Activated T-helper 1 cell treated with anti-CD3 and anti-CD28 coated beads, Interleukin-12 subunit alpha, Interleukin-12 subunit beta, Interleukin-2, Interleukin-4 antibody, amounts not matched to agents 30 ng/mL and 10 ng/mL and 1 ng/mL, durations not matched to agents 14 hours and 24 hours and 36 hours (primary cell): ENCODE measurements at regions not wholly inside any gene's neighbourhood (a gene's known extent, or its start where the extent isn't known, plus 50 kb on each side); places are given as distances from the start of the nearest gene placed in this dataset.
A peak's percentile ranks its signal among the peaks of the same experiment; 100 is the strongest.

Experiments
- DNase-seq: peaks from one replicate; pipeline ENCODE4 v3.0.0; 2021; ENCODE audit warnings: low spot score
- H3K27ac Mint-ChIP-seq: one replicate; pipeline ENCODE4 v1.8.0; 2021; ENCODE audit warnings: mild to moderate bottlenecking, mixed read lengths
- H3K27me3 Mint-ChIP-seq: one replicate; pipeline ENCODE4 v1.8.0; 2022; ENCODE audit warnings: mild to moderate bottlenecking, moderate library complexity, mixed read lengths; ENCODE audit not compliant: insufficient read depth
- H3K36me3 Mint-ChIP-seq: one replicate; pipeline ENCODE4 v1.8.0; 2021; ENCODE audit warnings: low read depth, mixed read lengths
- H3K4me1 Mint-ChIP-seq: one replicate; pipeline ENCODE4 v1.8.0; 2021; ENCODE audit warnings: low read depth, mixed read lengths
- H3K4me3 Mint-ChIP-seq: one replicate; pipeline ENCODE4 v1.8.0; 2021; ENCODE audit warnings: mild to moderate bottlenecking, moderate library complexity, mixed read lengths
- H3K9me3 Mint-ChIP-seq: one replicate; pipeline ENCODE4 v1.8.0; 2021; ENCODE audit warnings: mixed read lengths
- intact Hi-C: fragments of 100-400 bp; cut with micrococcal nuclease; formaldehyde crosslinking; loops from one replicate; pipeline ENCODE4 v1.15.1; 2024

DNA sequence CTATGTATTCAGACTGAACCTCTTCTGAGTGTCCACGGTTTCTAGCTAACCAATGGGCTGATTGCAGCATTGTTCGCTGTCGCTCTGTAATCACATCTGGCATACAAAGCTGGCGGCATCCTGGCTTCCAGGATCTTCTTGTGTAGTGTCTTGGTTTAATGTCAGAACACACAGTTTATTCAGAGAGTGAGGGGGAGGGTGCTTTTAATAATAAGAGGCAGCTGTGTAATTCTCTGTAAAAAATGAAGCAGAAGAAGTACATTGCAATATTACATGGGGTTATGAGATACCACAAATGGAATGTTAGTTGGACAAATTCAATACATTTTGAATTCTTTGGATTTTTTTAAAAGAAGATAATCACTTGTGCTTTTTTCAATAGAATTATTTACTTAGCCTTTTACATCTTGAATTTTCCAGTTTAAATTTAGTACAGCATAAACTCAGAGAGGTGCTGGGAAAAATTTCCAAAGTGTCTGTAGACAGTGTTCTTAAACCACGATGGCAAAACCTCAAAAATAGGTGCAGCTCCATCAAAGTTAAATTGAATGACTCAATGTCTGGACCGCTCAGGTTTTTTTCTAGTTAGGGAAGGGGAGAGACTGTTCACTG, 206.0 kb downstream of the PCSK1 start:
- no peak overlapping the region for H3K4me3 Mint-ChIP-seq

DNA sequence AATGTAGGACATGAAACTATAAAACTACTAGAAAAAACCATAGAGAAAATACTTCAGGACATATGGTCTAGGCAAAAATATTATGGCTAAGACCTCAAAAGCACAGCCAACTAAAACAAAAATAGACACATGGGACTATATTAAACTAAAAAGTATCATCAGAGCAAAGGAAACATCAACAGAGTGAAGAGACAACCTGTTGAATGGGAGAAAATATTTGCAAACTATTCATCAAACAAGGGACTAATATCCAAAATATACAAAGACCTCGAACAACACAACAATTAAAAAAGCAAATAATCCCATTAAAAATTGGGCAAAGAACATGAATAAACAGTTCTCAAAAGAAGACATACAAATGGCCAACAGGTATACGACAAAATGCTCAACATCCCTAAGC, 210.9 kb downstream of the PCSK1 start:
- H3K9me3 Mint-ChIP-seq, result peaks cover 10% of the 10 kb centered on the region
- no peak for DNase-seq
- H3K27ac Mint-ChIP-seq, result no peak overlapping the region
- no peak overlapping the region for H3K4me3 Mint-ChIP-seq
- H3K36me3 Mint-ChIP-seq, result no peaks in the 10 kb centered on the region
- H3K27me3 Mint-ChIP-seq, result peaks cover 2% of the 10 kb centered on the region
- peaks cover 13% of the 10 kb centered on the region for H3K4me1 Mint-ChIP-seq
- intact Hi-C loops, result no loop called here

More for the DNA sequence above, 206.0 kb downstream of the PCSK1 start:
- Mint-ChIP-seq H3K4me1 (no peaks in the 10 kb centered on the region), H3K9me3 (peaks cover 10% of the 10 kb centered on the region), H3K36me3 (no peaks in the 10 kb centered on the region), H3K27me3 (peaks cover 5% of the 10 kb centered on the region), H3K27ac (no peak overlapping the region)
- intact Hi-C loops, result no loop called here
- DNase-seq, result no peak

GRCh38 chr5:96220610-96221390, 212.2 kb downstream of the PCSK1 start:
- no peaks in the 10 kb centered on the region for H3K36me3 Mint-ChIP-seq
- peak overlapping the region; percentile 81 for H3K27ac Mint-ChIP-seq
- H3K27me3 Mint-ChIP-seq, result peaks cover 1% of the 10 kb centered on the region
- H3K4me1 Mint-ChIP-seq, result peaks cover 13% of the 10 kb centered on the region
- no peak for DNase-seq
- no peak overlapping the region for H3K4me3 Mint-ChIP-seq
- H3K9me3 Mint-ChIP-seq, result peaks cover 10% of the 10 kb centered on the region
- intact Hi-C loops, result loop anchor here (1.0 to 2.0 kb wide), 8 partner anchors 60 to 362 kb away; partner anchors contain the start of gene ELL2

GRCh38 chr5:96219580-96220281, 213.3 kb downstream of the PCSK1 start:
- peaks cover 13% of the 10 kb centered on the region for H3K4me1 Mint-ChIP-seq
- peak overlapping the region; percentile 56 for H3K27ac Mint-ChIP-seq
- intact Hi-C loops, result loop anchor here (1.0 to 2.0 kb wide), 8 partner anchors 61 to 361 kb away; partner anchors contain the start of gene ELL2
- H3K9me3 Mint-ChIP-seq, result peaks cover 10% of the 10 kb centered on the region
- H3K27me3 Mint-ChIP-seq, result no peaks in the 10 kb centered on the region
- no peak overlapping the region for H3K4me3 Mint-ChIP-seq
- no peak for DNase-seq
- no peaks in the 10 kb centered on the region for H3K36me3 Mint-ChIP-seq

DNA sequence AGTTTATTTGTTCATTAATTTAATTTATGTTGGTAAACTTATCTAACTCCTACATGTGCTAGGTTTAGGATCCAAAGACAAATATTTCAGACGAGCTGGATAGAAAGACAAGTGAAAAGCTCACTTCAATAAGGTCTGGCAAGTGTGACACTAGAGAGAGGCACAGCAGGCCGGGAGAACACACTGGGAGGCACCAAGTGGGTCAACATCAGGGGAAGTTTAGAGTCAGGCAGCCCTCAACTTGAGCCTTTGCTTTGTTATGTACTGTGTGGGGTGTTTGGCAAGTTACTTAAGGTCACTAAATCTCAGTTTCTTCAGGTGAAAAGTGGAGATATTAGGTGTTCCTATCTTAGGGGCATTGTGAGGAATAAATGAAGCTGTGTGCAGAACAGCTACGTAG, 214.4 kb downstream of the PCSK1 start:
- intact Hi-C loops, result no loop called here
- no peaks in the 10 kb centered on the region for H3K36me3 Mint-ChIP-seq
- H3K4me1 Mint-ChIP-seq, result peaks cover 13% of the 10 kb centered on the region
- H3K4me3 Mint-ChIP-seq, result no peak overlapping the region
- H3K27ac Mint-ChIP-seq, result no peak overlapping the region
- H3K9me3 Mint-ChIP-seq, result peaks cover 10% of the 10 kb centered on the region
- no peak for DNase-seq
- H3K27me3 Mint-ChIP-seq, result no peaks in the 10 kb centered on the region

- H3K27ac Mint-ChIP-seq, result no peak overlapping the region
- H3K27me3 Mint-ChIP-seq, result peaks cover 4% of the 10 kb centered on the region
- no peak overlapping the region for H3K4me3 Mint-ChIP-seq
- H3K4me1 Mint-ChIP-seq, result no peaks in the 10 kb centered on the region
- H3K36me3 Mint-ChIP-seq, result no peaks in the 10 kb centered on the region
- DNase-seq, result no peak
- H3K9me3 Mint-ChIP-seq, result peaks cover 4% of the 10 kb centered on the region
- intact Hi-C loops, result no loop called here
Observed at GRCh38 chr5:96214442-96215197, 218.4 kb downstream of the PCSK1 start.

DNA sequence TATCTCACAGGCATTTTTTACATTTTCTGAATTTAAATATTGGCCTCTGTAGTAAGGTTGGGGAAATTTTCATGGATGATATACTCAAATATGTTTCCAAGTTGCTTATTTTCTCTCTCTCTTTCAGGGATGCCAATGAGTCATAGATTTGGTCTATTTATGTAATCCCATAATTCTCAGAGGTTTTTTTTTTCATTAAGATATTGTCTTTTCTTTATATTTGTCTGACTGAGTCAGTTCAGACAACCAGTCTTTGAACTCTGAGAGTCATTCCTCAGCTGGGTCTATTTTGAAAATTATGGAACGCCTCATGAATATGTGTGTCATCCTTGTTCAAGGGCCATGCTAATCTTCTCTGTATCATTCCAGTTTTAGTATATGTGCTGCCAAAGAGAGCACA, 223.2 kb downstream of the PCSK1 start:
- intact Hi-C loops, result no loop called here
- DNase-seq, result no peak
- Mint-ChIP-seq H3K4me1 (no peaks in the 10 kb centered on the region), H3K27me3 (peaks cover 4% of the 10 kb centered on the region), H3K27ac (no peak overlapping the region), H3K9me3 (peaks cover 34% of the 10 kb centered on the region), H3K36me3 (no peaks in the 10 kb centered on the region), H3K4me3 (no peak overlapping the region)

DNA sequence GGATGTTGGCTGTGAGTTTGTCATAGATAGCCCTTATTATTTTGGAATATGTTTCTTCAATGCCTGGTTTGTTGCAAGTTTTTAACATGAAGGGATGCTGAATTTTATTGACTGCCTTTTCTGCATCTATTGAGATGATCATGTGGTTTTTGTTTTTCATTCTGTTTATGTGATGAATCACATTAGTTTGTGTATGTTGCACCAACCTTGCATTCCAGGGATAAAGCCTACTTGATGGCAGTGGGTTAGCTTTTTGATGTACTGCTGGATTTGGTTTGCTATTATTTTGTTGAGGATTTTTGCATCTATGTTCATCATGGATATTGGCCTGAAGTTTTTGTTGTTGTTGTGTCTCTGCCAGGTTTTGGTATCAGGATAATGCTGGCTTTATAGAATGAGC, 225.6 kb downstream of the PCSK1 start:
- intact Hi-C loops, result no loop called here
- DNase-seq, result no peak
- Mint-ChIP-seq H3K27me3 (peaks cover 6% of the 10 kb centered on the region), H3K36me3 (no peaks in the 10 kb centered on the region), H3K4me3 (no peak overlapping the region), H3K9me3 (peaks cover 34% of the 10 kb centered on the region), H3K4me1 (no peaks in the 10 kb centered on the region), H3K27ac (no peak overlapping the region)

GRCh38 chr5:96203761-96204160, 229.3 kb downstream of the PCSK1 start:
- H3K4me1 Mint-ChIP-seq, result no peaks in the 10 kb centered on the region
- H3K27ac Mint-ChIP-seq, result no peak overlapping the region
- DNase-seq, result no peak
- H3K27me3 Mint-ChIP-seq, result peaks cover 12% of the 10 kb centered on the region
- intact Hi-C loops, result no loop called here
- H3K4me3 Mint-ChIP-seq, result no peak overlapping the region
- peaks cover 25% of the 10 kb centered on the region for H3K9me3 Mint-ChIP-seq
- H3K36me3 Mint-ChIP-seq, result no peaks in the 10 kb centered on the region

GRCh38 chr5:96201503-96201902, 231.5 kb downstream of the PCSK1 start:
- no peak for DNase-seq
- H3K36me3 Mint-ChIP-seq, result no peaks in the 10 kb centered on the region

GRCh38 chr5:96200641-96201040, 232.4 kb downstream of the PCSK1 start:
- H3K4me1 Mint-ChIP-seq, result no peaks in the 10 kb centered on the region
- H3K36me3 Mint-ChIP-seq, result no peaks in the 10 kb centered on the region
- peaks cover 6% of the 10 kb centered on the region for H3K9me3 Mint-ChIP-seq
- H3K27ac Mint-ChIP-seq, result no peak overlapping the region
- DNase-seq, result no peak
- intact Hi-C loops, result no loop called here
- peaks cover 12% of the 10 kb centered on the region for H3K27me3 Mint-ChIP-seq
- H3K4me3 Mint-ChIP-seq, result no peak overlapping the region

More at GRCh38 chr5:96201503-96201902, 231.5 kb downstream of the PCSK1 start:
- intact Hi-C loops, result no loop called here
- peaks cover 12% of the 10 kb centered on the region for H3K27me3 Mint-ChIP-seq
- no peak overlapping the region for H3K27ac Mint-ChIP-seq
- peaks cover 7% of the 10 kb centered on the region for H3K9me3 Mint-ChIP-seq
- no peaks in the 10 kb centered on the region for H3K4me1 Mint-ChIP-seq
- H3K4me3 Mint-ChIP-seq, result no peak overlapping the region

DNA sequence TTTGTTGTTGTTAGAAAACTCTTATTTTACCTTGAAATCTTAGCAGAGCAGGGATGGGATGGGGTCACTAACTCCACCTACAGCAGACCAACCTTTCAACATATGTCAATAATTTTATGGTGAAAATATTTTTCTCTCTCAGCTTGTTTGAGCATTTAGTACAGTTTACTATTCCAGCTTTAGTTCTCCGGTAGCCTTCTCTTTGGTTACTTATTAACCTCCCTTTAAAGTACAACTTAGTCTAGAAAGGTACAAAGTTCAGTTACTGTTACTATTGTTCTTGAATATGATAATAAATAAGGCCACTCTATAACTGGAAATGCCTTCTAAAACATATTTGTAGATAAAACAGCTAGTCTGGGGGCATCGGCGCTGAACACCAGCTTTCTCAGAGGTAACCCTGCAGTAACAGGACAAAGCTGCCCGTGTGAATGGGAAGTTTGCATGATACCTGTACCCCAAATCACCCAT, 233.3 kb downstream of the PCSK1 start:
- peaks cover 12% of the 10 kb centered on the region for H3K27me3 Mint-ChIP-seq
- no peaks in the 10 kb centered on the region for H3K36me3 Mint-ChIP-seq
- intact Hi-C loops, result no loop called here
- H3K4me3 Mint-ChIP-seq, result no peak overlapping the region
- no peak overlapping the region for H3K27ac Mint-ChIP-seq
- no peaks in the 10 kb centered on the region for H3K4me1 Mint-ChIP-seq
- no peak for DNase-seq
- no peaks in the 10 kb centered on the region for H3K9me3 Mint-ChIP-seq
